Bronchial epithelial cell (primary cell): ENCODE measurements at regions not wholly inside any gene's neighbourhood (a gene's known extent, or its start where the extent isn't known, plus 50 kb on each side); places are given as distances from the start of the nearest gene placed in this dataset.

Experiments used
- DNase-seq: peaks from one replicate; pipeline ENCODE4 v3.0.0-alpha.2; 2010; ENCODE audit warnings: low read depth
- FAIRE-seq: peaks from 2 replicates; lab custom pipeline; 2011; peaks lifted over from hg19 to GRCh38; lab: Jason Lieb, UNC
- H3K27me3 ChIP-seq: 2 replicates; pipeline ENCODE4 v1.5.1; 2011; ENCODE audit warnings: low read length; ENCODE audit not compliant: control insufficient read depth, insufficient read depth
- H3K36me3 ChIP-seq: 2 replicates; pipeline ENCODE4 v1.5.1; 2011; ENCODE audit warnings: low read length; ENCODE audit not compliant: control insufficient read depth, insufficient read depth
- H3K4me3 ChIP-seq: 2 replicates; pipeline ENCODE4 v1.5.1; 2011; ENCODE audit warnings: mild to moderate bottlenecking, low read depth, low read length, control low read depth
- CTCF ChIP-seq: IDR thresholded peaks from 2 replicates; pipeline ENCODE4 v1.5.1; 2011; ENCODE audit warnings: mild to moderate bottlenecking, moderate library complexity, low read length, control low read depth, inconsistent platforms; ENCODE audit not compliant: insufficient read depth, severe bottlenecking

- no peak for FAIRE-seq
Observed at GRCh38 chr3:76550522-76551201, 489.2 kb upstream of the ROBO2 start.

GRCh38 chr3:76551739-76552138 is 488.2 kb upstream of the ROBO2 start:
- no peak for DNase-seq

More at GRCh38 chr3:76550522-76551201, 489.2 kb upstream of the ROBO2 start:
- H3K4me3 ChIP-seq = no peak overlapping the region
- H3K27me3 ChIP-seq = no peaks in the 10 kb centered on the region
- H3K36me3 ChIP-seq = no peaks in the 10 kb centered on the region
- DNase-seq = no peak
- no peak for TF ChIP-seq CTCF

GRCh38 chr3:76552653-76553052 is 487.2 kb upstream of the ROBO2 start:
- TF ChIP-seq CTCF = no peak
- Histone ChIP-seq H3K36me3 (no peaks in the 10 kb centered on the region), H3K27me3 (no peaks in the 10 kb centered on the region), H3K4me3 (no peak overlapping the region)
- FAIRE-seq (no peak), DNase-seq (no peak)

More at GRCh38 chr3:76551739-76552138, 488.2 kb upstream of the ROBO2 start:
- H3K4me3 ChIP-seq = no peak overlapping the region
- no peak for FAIRE-seq
- H3K27me3 ChIP-seq = no peaks in the 10 kb centered on the region
- no peak for TF ChIP-seq CTCF
- no peaks in the 10 kb centered on the region for H3K36me3 ChIP-seq

GRCh38 chr3:76554707-76555106 is 485.2 kb upstream of the ROBO2 start:
- H3K27me3 ChIP-seq = no peaks in the 10 kb centered on the region
- FAIRE-seq (no peak), DNase-seq (no peak)
- H3K36me3 ChIP-seq = no peaks in the 10 kb centered on the region
- no peak for TF ChIP-seq CTCF
- no peak overlapping the region for H3K4me3 ChIP-seq

- no peak for DNase-seq
- no peak for TF ChIP-seq CTCF
- H3K27me3 ChIP-seq = no peaks in the 10 kb centered on the region
- FAIRE-seq = no peak
- no peaks in the 10 kb centered on the region for H3K36me3 ChIP-seq
- no peak overlapping the region for H3K4me3 ChIP-seq
Observed at GRCh38 chr3:76561494-76562236, 478.2 kb upstream of the ROBO2 start.
